ENCODE measurements at regions not wholly inside any gene's neighbourhood (a gene's known extent, or its start where the extent isn't known, plus 50 kb on each side); places are given as distances from the start of the nearest gene placed in this dataset.

DNA sequence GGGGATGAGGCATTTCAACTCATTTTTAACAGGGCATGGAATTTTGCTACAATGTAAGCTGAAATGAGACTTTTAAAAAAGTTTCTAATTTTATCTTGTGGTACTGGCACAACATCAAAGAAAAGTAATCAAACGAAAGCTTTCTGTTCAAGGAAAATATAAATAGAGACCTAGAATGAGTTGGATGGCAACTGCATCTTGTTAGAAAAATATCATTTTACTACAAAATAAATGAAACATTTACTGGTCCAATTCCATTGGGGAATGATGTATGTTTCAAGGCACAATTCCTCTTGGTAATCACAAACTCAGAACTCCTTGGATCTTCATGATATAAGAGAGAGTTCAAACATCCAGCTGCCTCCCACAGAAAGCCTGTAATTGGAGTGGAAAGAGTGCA lies 102.8 kb downstream of the HMHB1 start:
- H2BK5ac ChIP-seq (ENCODE audit: insufficient read length, low read length), result no peak overlapping the region
- no peak overlapping the region for H4K5ac ChIP-seq (ENCODE audit: insufficient read length, low read depth, low read length)
- WGBS (ENCODE audit: extremely low coverage, insufficient read length, low lambda C conversion rate), result no CpG with 5 or more reads among the region's 1 CpG

More for the DNA sequence above, 102.8 kb downstream of the HMHB1 start:
- Mint-ChIP-seq H3K27me3 (ENCODE audit: low read depth) (no peaks in the 10 kb centered on the region), H3K36me3 (ENCODE audit: insufficient read depth in 1 of 3, low read depth in 3 of 3) (no peaks in the 10 kb centered on the region), H3K9me3 (no peaks in the 10 kb centered on the region), H3K4me3 (no peak overlapping the region), H3K4me1 (no peaks in the 10 kb centered on the region), H3K27ac (no peak overlapping the region)
- Histone ChIP-seq H3K14ac (ENCODE audit: insufficient read depth, low read length) (no peak overlapping the region), H2BK15ac (ENCODE audit: low read depth, low read length) (no peak overlapping the region), H2AK5ac (ENCODE audit: insufficient read length, low read length) (no peak overlapping the region), H3T11ph (ENCODE audit: low read length) (no peak overlapping the region), H2BK120ac (ENCODE audit: low read depth, low read length, poor library complexity, severe bottlenecking) (no peak overlapping the region), H3K4ac (ENCODE audit: low read depth, low read length) (no peak overlapping the region), H4K8ac (replicated peaks; ENCODE audit: insufficient read length, low read depth, low read length) (no peak overlapping the region), H3K27me3 (ENCODE audit: insufficient read depth, low read length) (no peaks in the 10 kb centered on the region), H3K56ac (ENCODE audit: insufficient read length, low read depth, low read length) (no peak overlapping the region), H3K9ac (ENCODE audit: extremely low read depth, insufficient read length, low read length) (no peak overlapping the region), H3K79me2 (ENCODE audit: insufficient read depth, low read length) (no peaks in the 10 kb centered on the region), H3K27ac (ENCODE audit: insufficient read length, low read depth, low read length) (no peak overlapping the region), H3K23ac (ENCODE audit: insufficient read length, low read depth, low read length) (no peak overlapping the region), H4K20me1 (ENCODE audit: control insufficient read depth, insufficient read depth, insufficient read length) (no peaks in the 10 kb centered on the region), H3K4me2 (ENCODE audit: insufficient read depth, insufficient read length, low read length) (no peak overlapping the region), H3K79me1 (ENCODE audit: insufficient read depth, low read depth, low read length, poor library complexity, severe bottlenecking) (no peaks in the 10 kb centered on the region), H3K9me3 (ENCODE audit: control insufficient read depth, low read depth, low read length) (no peaks in the 10 kb centered on the region), H3K4me1 (ENCODE audit: insufficient read depth, low read length) (no peaks in the 10 kb centered on the region; the same call in 1 of the 2 replicates), H2BK20ac (ENCODE audit: low read depth, low read length, poor library complexity, severe bottlenecking) (no peak overlapping the region), H2BK12ac (ENCODE audit: insufficient read length, low read depth, low read length) (no peak overlapping the region), H3K18ac (ENCODE audit: insufficient read length, low read depth, low read length) (no peak overlapping the region), H4K91ac (ENCODE audit: insufficient read length, low read depth, low read length) (no peak overlapping the region), H2AFZ (ENCODE audit: low read length) (no peak overlapping the region), H3K23me2 (ENCODE audit: insufficient read length, low read depth, low read length, poor library complexity, severe bottlenecking) (no peaks in the 10 kb centered on the region)
- no peak for DNase-seq
- TF ChIP-seq, protein P1, sequence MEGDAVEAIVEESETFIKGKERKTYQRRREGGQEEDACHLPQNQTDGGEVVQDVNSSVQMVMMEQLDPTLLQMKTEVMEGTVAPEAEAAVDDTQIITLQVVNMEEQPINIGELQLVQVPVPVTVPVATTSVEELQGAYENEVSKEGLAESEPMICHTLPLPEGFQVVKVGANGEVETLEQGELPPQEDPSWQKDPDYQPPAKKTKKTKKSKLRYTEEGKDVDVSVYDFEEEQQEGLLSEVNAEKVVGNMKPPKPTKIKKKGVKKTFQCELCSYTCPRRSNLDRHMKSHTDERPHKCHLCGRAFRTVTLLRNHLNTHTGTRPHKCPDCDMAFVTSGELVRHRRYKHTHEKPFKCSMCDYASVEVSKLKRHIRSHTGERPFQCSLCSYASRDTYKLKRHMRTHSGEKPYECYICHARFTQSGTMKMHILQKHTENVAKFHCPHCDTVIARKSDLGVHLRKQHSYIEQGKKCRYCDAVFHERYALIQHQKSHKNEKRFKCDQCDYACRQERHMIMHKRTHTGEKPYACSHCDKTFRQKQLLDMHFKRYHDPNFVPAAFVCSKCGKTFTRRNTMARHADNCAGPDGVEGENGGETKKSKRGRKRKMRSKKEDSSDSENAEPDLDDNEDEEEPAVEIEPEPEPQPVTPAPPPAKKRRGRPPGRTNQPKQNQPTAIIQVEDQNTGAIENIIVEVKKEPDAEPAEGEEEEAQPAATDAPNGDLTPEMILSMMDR (conservative IDR thresholded peaks at IDR 0.05), result no peak
